SK-N-SH treated with all-trans-retinoic acid at 6 μM for 48 hours (cell line): ENCODE measurements at regions not wholly inside any gene's neighbourhood (a gene's known extent, or its start where the extent isn't known, plus 50 kb on each side); places are given as distances from the start of the nearest gene placed in this dataset.

Experiments used
- ARNTL ChIP-seq: fragments of 450-650 bp; formaldehyde crosslinking; IDR thresholded peaks from 2 replicates; pipeline ENCODE4 v1.5.0; 2020; ENCODE audit warnings: low read depth, mild to moderate bottlenecking, moderate library complexity, borderline replicate concordance
- ESRRG ChIP-seq: fragments of 250-450 bp; sonication (Bioruptor Pico); IDR thresholded peaks from 2 replicates; pipeline ENCODE4 v1.6.1; 2021; ENCODE audit warnings: mild to moderate bottlenecking
- OSR1 ChIP-seq: fragments of 250-450 bp; sonication (Bioruptor Pico); IDR thresholded peaks from 2 replicates; pipeline ENCODE4 v1.8.0; 2022; ENCODE audit warnings: moderate library complexity, mild to moderate bottlenecking, inconsistent platforms
- RARB ChIP-seq: fragments of 250-450 bp; sonication (Bioruptor Pico); IDR thresholded peaks from 2 replicates; pipeline ENCODE4 v1.8.0; 2021; ENCODE audit warnings: mild to moderate bottlenecking, moderate library complexity
- SNAI2 ChIP-seq: fragments of 250-450 bp; sonication (Bioruptor Pico); IDR thresholded peaks from 2 replicates; pipeline ENCODE4 v1.5.0; 2020; ENCODE audit warnings: mild to moderate bottlenecking, moderate library complexity
- TCF4 ChIP-seq: fragments of 250-450 bp; sonication (Bioruptor Pico); IDR thresholded peaks from 2 replicates; pipeline ENCODE4 v1.8.0; 2021; ENCODE audit warnings: mild to moderate bottlenecking, moderate library complexity, borderline replicate concordance
- TSHZ2 ChIP-seq: fragments of 250-450 bp; sonication (Bioruptor Pico); IDR thresholded peaks from 2 replicates; pipeline ENCODE4 v1.5.0; 2020; ENCODE audit warnings: mild to moderate bottlenecking, moderate library complexity
- ZC3H10 ChIP-seq: fragments of 250-450 bp; sonication (Bioruptor Pico); IDR thresholded peaks from 2 replicates; pipeline ENCODE4 v1.5.1; 2021; ENCODE audit warnings: mild to moderate bottlenecking, moderate library complexity
- ZFP3 ChIP-seq: fragments of 250-450 bp; sonication (Bioruptor Pico); IDR thresholded peaks from 2 replicates; pipeline ENCODE4 v1.5.0; 2020; ENCODE audit warnings: mild to moderate bottlenecking, moderate library complexity
- ZFP30 ChIP-seq: fragments of 450-650 bp; formaldehyde crosslinking; IDR thresholded peaks from 2 replicates; pipeline ENCODE4 v1.5.0; 2022; ENCODE audit warnings: mild to moderate bottlenecking, moderate library complexity
- ZNF8 ChIP-seq: fragments of 450-650 bp; formaldehyde crosslinking; IDR thresholded peaks from 2 replicates; pipeline ENCODE4 v1.5.0; 2020; ENCODE audit warnings: mild to moderate bottlenecking, moderate library complexity
- TF ChIP-seq, protein P1 (sequence below): fragments of 250-450 bp; sonication (Bioruptor Pico); IDR thresholded peaks from 2 replicates; pipeline ENCODE4 v1.8.0; 2020; ENCODE audit warnings: mild to moderate bottlenecking, moderate library complexity, borderline replicate concordance
- TF ChIP-seq, protein P2 (sequence below): fragments of 250-450 bp; sonication (Bioruptor Pico); IDR thresholded peaks from 2 replicates; pipeline ENCODE4 v1.8.0; 2021; ENCODE audit warnings: low read depth, mild to moderate bottlenecking, moderate library complexity, borderline replicate concordance

DNA sequence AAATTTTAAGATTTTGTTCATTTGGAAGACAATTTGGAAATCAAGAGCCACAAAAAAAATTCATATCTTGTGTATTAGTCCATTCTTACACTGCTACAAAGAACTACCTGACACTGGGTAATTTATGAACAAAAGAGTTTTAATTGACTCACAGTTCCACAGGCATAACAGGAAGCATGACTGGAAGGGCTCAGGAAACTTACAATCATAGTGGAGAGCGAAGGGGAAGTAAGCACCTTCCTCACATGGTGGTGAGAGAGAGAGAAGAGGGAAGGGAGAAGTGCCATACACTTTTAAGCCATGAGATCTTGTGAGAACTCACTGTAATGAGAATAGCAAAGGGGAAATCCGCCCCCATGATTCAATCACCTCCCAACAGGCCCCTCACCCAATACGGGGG, 274.4 kb downstream of the KCNN2 start:
- TF ChIP-seq ZFP30 (CRISPR knock-in tag): no peak
- no peak for TF ChIP-seq ARNTL (CRISPR knock-in tag)
- no peak for TF ChIP-seq TCF4 (CRISPR knock-in tag)
- TF ChIP-seq, protein P1, sequence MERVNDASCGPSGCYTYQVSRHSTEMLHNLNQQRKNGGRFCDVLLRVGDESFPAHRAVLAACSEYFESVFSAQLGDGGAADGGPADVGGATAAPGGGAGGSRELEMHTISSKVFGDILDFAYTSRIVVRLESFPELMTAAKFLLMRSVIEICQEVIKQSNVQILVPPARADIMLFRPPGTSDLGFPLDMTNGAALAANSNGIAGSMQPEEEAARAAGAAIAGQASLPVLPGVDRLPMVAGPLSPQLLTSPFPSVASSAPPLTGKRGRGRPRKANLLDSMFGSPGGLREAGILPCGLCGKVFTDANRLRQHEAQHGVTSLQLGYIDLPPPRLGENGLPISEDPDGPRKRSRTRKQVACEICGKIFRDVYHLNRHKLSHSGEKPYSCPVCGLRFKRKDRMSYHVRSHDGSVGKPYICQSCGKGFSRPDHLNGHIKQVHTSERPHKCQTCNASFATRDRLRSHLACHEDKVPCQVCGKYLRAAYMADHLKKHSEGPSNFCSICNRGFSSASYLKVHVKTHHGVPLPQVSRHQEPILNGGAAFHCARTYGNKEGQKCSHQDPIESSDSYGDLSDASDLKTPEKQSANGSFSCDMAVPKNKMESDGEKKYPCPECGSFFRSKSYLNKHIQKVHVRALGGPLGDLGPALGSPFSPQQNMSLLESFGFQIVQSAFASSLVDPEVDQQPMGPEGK (CRISPR knock-in tag): no peak
- TF ChIP-seq ZNF8 (CRISPR knock-in tag): no peak
- TF ChIP-seq ESRRG (CRISPR knock-in tag): no peak
- TF ChIP-seq TSHZ2: no peak
- TF ChIP-seq, protein P2, sequence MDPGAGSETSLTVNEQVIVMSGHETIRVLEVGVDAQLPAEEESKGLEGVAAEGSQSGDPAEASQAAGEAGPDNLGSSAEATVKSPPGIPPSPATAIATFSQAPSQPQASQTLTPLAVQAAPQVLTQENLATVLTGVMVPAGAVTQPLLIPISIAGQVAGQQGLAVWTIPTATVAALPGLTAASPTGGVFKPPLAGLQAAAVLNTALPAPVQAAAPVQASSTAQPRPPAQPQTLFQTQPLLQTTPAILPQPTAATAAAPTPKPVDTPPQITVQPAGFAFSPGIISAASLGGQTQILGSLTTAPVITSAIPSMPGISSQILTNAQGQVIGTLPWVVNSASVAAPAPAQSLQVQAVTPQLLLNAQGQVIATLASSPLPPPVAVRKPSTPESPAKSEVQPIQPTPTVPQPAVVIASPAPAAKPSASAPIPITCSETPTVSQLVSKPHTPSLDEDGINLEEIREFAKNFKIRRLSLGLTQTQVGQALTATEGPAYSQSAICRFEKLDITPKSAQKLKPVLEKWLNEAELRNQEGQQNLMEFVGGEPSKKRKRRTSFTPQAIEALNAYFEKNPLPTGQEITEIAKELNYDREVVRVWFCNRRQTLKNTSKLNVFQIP: no peak
- TF ChIP-seq RARB (CRISPR knock-in tag): no peak
- no peak for TF ChIP-seq SNAI2
- TF ChIP-seq OSR1: no peak
- no peak for TF ChIP-seq ZC3H10
- TF ChIP-seq ZFP3 (CRISPR knock-in tag): no peak
